ENCODE measurements at regions not wholly inside any gene's neighbourhood (a gene's known extent, or its start where the extent isn't known, plus 50 kb on each side); places are given as distances from the start of the nearest gene placed in this dataset.

DNA sequence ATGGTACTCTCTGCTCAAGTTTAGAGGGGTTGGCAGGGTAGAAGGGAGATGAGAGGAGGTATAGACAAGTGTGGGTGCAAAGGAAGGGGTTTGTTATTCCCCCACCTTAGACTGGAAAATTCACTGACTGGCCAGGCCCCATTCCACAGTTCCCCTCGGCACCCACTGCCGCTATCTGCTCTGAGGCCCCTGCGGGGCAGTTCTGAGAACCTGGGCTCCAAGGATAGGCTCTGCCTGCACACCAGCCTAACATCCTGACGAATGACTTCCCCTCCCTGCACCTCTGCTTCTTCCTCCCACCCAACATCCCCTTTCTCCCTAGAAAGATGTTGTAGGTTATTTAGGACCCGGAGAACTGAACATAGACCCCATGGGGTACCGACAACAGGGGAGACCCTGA, 303.9 kb upstream of the HDAC4 start:
- FAIRE-seq (no peak), DNase-seq (ENCODE audit: low read depth, low spot score) (no peak)
- Histone ChIP-seq H3K4me3 (replicated peaks in 1 of 3; ENCODE audit: insufficient read depth in 1 of 3, low read depth in 1 of 3, low read length in 3 of 3) (no peak overlapping the region), H3K9ac (replicated peaks; ENCODE audit: extremely low read depth, insufficient read depth, low read length) (no peak overlapping the region), H2AFZ (ENCODE audit: low read depth, low read length) (no peak overlapping the region), H3K4me2 (ENCODE audit: insufficient read depth, low read length) (no peak overlapping the region), H3K4me1 (ENCODE audit: control insufficient read depth, extremely low read depth, insufficient read depth, low read length) (no peaks in the 10 kb centered on the region), H3K9me3 (replicated peaks; ENCODE audit: control insufficient read depth, insufficient read depth, low read length) (peaks cover 2% of the 10 kb centered on the region), H4K20me1 (replicated peaks; ENCODE audit: control insufficient read depth, extremely low read depth, insufficient read depth, low read length) (no peaks in the 10 kb centered on the region), H3K9me1 (replicated peaks; ENCODE audit: control insufficient read depth, extremely low read depth, insufficient read depth, low read length) (no peaks in the 10 kb centered on the region), H3K79me2 (ENCODE audit: control insufficient read depth, insufficient read depth, low read length) (no peaks in the 10 kb centered on the region), H3K36me3 (ENCODE audit: control insufficient read depth in 2 of 2, extremely low read depth in 1 of 2, insufficient read depth in 2 of 2, low read length in 2 of 2) (no peaks in the 10 kb centered on the region), H3K27ac (ENCODE audit: insufficient read depth, low read depth, low read length) (no peak overlapping the region), H3K27me3 (ENCODE audit: control insufficient read depth in 2 of 2, insufficient read depth in 2 of 2, low read length in 2 of 2) (no peaks in the 10 kb centered on the region)
- dilution Hi-C loops (cut with MboI; ENCODE audit: extremely low pct_ligation_motif_present, low sequenced_read_pairs) (no loop called here), intact Hi-C loops (cut with micrococcal nuclease) (no loop called here)
- ChIA-PET CTCF (no interaction called here), POLR2A (no interaction called here)
- no TSS peak for BruUV-seq (replicated peaks)
- TF ChIP-seq MYC (IDR thresholded peaks at IDR 0.05; ENCODE audit: low read depth, low read length) (no peak), GATA2 (IDR thresholded peaks at IDR 0.05; ENCODE audit: insufficient read depth, insufficient read length, low read depth, low read length) (no peak), POLR2A (IDR thresholded peaks at IDR 0.05; ENCODE audit: low read depth, low read length) (no peak), JUN (IDR thresholded peaks at IDR 0.05; ENCODE audit: borderline replicate concordance, insufficient read depth, insufficient read length, low read depth) (no peak), FOS (IDR thresholded peaks at IDR 0.05; ENCODE audit: borderline replicate concordance, insufficient read depth, low read length) (no peak), POLR2AphosphoS5 (IDR thresholded peaks at IDR 0.05; ENCODE audit: insufficient read depth, low read depth, low read length) (no peak), EZH2 (IDR thresholded peaks at IDR 0.05; ENCODE audit: borderline replicate concordance, low read depth, low read length, severe bottlenecking) (no peak)
- TF ChIP-seq, protein P1, sequence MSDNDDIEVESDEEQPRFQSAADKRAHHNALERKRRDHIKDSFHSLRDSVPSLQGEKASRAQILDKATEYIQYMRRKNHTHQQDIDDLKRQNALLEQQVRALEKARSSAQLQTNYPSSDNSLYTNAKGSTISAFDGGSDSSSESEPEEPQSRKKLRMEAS (IDR thresholded peaks at IDR 0.05; ENCODE audit: insufficient read depth, insufficient read length), result no peak
- TF ChIP-seq, protein P2, sequence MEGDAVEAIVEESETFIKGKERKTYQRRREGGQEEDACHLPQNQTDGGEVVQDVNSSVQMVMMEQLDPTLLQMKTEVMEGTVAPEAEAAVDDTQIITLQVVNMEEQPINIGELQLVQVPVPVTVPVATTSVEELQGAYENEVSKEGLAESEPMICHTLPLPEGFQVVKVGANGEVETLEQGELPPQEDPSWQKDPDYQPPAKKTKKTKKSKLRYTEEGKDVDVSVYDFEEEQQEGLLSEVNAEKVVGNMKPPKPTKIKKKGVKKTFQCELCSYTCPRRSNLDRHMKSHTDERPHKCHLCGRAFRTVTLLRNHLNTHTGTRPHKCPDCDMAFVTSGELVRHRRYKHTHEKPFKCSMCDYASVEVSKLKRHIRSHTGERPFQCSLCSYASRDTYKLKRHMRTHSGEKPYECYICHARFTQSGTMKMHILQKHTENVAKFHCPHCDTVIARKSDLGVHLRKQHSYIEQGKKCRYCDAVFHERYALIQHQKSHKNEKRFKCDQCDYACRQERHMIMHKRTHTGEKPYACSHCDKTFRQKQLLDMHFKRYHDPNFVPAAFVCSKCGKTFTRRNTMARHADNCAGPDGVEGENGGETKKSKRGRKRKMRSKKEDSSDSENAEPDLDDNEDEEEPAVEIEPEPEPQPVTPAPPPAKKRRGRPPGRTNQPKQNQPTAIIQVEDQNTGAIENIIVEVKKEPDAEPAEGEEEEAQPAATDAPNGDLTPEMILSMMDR (IDR thresholded peaks at IDR 0.05; ENCODE audit: extremely low read depth in 1 of 2, insufficient read depth in 1 of 2, low read depth in 1 of 2, low read length in 2 of 2), result no peak
